Astrocyte (in vitro differentiated cells and primary cell): ENCODE measurements at regions not wholly inside any gene's neighbourhood (a gene's known extent, or its start where the extent isn't known, plus 50 kb on each side); places are given as distances from the start of the nearest gene placed in this dataset.

Experiments
- DNase-seq: peaks from one replicate; pipeline ENCODE4 v3.0.0-alpha.2; 2010; ENCODE audit warnings: low read depth
- FAIRE-seq: peaks from 2 replicates; lab custom pipeline; 2011; peaks lifted over from hg19 to GRCh38; lab: Jason Lieb, UNC
- H2AFZ ChIP-seq: 2 replicates; pipeline ENCODE4 v1.6.0; 2012; ENCODE audit warnings: low read depth, low read length, inconsistent platforms
- H3K27ac ChIP-seq: 2 replicates; pipeline ENCODE4 v1.5.1; 2011; ENCODE audit warnings: low read depth, low read length, inconsistent platforms
- H3K27me3 ChIP-seq: 2 replicates; pipeline ENCODE4 v1.6.0; 2011; ENCODE audit warnings: low read length, inconsistent platforms; ENCODE audit not compliant: insufficient read depth
- H3K36me3 ChIP-seq: 2 replicates; pipeline ENCODE4 v1.5.1; 2011; ENCODE audit warnings: low read length, inconsistent platforms; ENCODE audit not compliant: insufficient read depth
- H3K4me1 ChIP-seq: 2 replicates; pipeline ENCODE4 v1.5.1; 2011; ENCODE audit warnings: low read length, inconsistent platforms; ENCODE audit not compliant: insufficient read depth
- H3K4me2 ChIP-seq: 2 replicates; pipeline ENCODE4 v1.6.0; 2012; ENCODE audit warnings: low read length, inconsistent platforms
- H3K4me3 ChIP-seq: 2 replicates; pipeline ENCODE4 v1.5.1; 2011; ENCODE audit warnings: low read depth, mild to moderate bottlenecking, low read length, inconsistent platforms; ENCODE audit not compliant: insufficient read depth
- H3K79me2 ChIP-seq: 2 replicates; pipeline ENCODE4 v1.6.0; 2012; ENCODE audit warnings: mild to moderate bottlenecking, low read length, inconsistent platforms; ENCODE audit not compliant: insufficient read depth
- H3K9ac ChIP-seq: 2 replicates; pipeline ENCODE4 v1.6.0; 2012; ENCODE audit warnings: mild to moderate bottlenecking, low read length, inconsistent platforms
- H3K9me3 ChIP-seq: 2 replicates; pipeline ENCODE4 v1.5.1; 2012; ENCODE audit warnings: low read depth, mild to moderate bottlenecking, low read length, inconsistent platforms; ENCODE audit not compliant: insufficient read depth
- H4K20me1 ChIP-seq: 2 replicates; pipeline ENCODE4 v1.6.0; 2012; ENCODE audit warnings: low read length, inconsistent platforms; ENCODE audit not compliant: insufficient read depth
- H3K27ac Mint-ChIP-seq: one replicate; pipeline ENCODE4 v1.8.0; 2021; ENCODE audit warnings: mild to moderate bottlenecking, mixed read lengths; ENCODE audit not compliant: unreplicated experiment
- H3K27me3 Mint-ChIP-seq: one replicate; pipeline ENCODE4 v1.8.0; 2021; ENCODE audit warnings: low read depth, mixed read lengths; ENCODE audit not compliant: unreplicated experiment
- H3K36me3 Mint-ChIP-seq: one replicate; pipeline ENCODE4 v1.8.0; 2021; ENCODE audit warnings: low read depth, mixed read lengths; ENCODE audit not compliant: unreplicated experiment
- H3K4me1 Mint-ChIP-seq: one replicate; pipeline ENCODE4 v1.8.0; 2021; ENCODE audit warnings: low read depth, mixed read lengths; ENCODE audit not compliant: unreplicated experiment
- H3K4me3 Mint-ChIP-seq: one replicate; pipeline ENCODE4 v1.8.0; 2021; ENCODE audit warnings: mild to moderate bottlenecking, moderate library complexity, mixed read lengths; ENCODE audit not compliant: unreplicated experiment
- H3K9me3 Mint-ChIP-seq: one replicate; pipeline ENCODE4 v1.8.0; 2021; ENCODE audit warnings: mild to moderate bottlenecking, mixed read lengths; ENCODE audit not compliant: unreplicated experiment
- CTCF ChIP-seq: IDR thresholded peaks from 2 replicates; pipeline ENCODE4 v1.5.1; 2011; ENCODE audit warnings: low read depth, mild to moderate bottlenecking, inconsistent platforms, low read length, moderate library complexity; ENCODE audit not compliant: insufficient read depth
- EZH2 ChIP-seq: IDR thresholded peaks from 2 replicates; pipeline ENCODE4 v1.6.1; 2012; ENCODE audit warnings: mild to moderate bottlenecking, low read length, inconsistent platforms; ENCODE audit not compliant: insufficient read depth

GRCh38 chr5:94045839-94046782 lies 304.7 kb upstream of the POU5F2 start:
- Mint-ChIP-seq H3K4me3 (no peak overlapping the region), H3K9me3 (no peaks in the 10 kb centered on the region), H3K36me3 (peaks cover 5% of the 10 kb centered on the region), H3K4me1 (no peaks in the 10 kb centered on the region), H3K27me3 (no peaks in the 10 kb centered on the region), H3K27ac (no peak overlapping the region)
- no peak overlapping the region for H3K27ac ChIP-seq
- no peak overlapping the region for H3K4me3 ChIP-seq
- H3K9me3 ChIP-seq, result no peaks in the 10 kb centered on the region
- no peaks in the 10 kb centered on the region for H4K20me1 ChIP-seq
- DNase-seq, result no peak
- no peak overlapping the region for H2AFZ ChIP-seq
- H3K79me2 ChIP-seq, result no peaks in the 10 kb centered on the region
- H3K36me3 ChIP-seq, result no peaks in the 10 kb centered on the region
- H3K4me1 ChIP-seq, result no peaks in the 10 kb centered on the region
- H3K9ac ChIP-seq, result no peak overlapping the region
- H3K27me3 ChIP-seq, result no peaks in the 10 kb centered on the region
- no peak for TF ChIP-seq EZH2
- no peak for TF ChIP-seq CTCF
- no peak overlapping the region for H3K4me2 ChIP-seq
- no peak for FAIRE-seq

- no peaks in the 10 kb centered on the region for H4K20me1 ChIP-seq
- Mint-ChIP-seq H3K4me1 (no peaks in the 10 kb centered on the region), H3K27ac (no peak overlapping the region), H3K9me3 (no peaks in the 10 kb centered on the region), H3K36me3 (peaks cover 5% of the 10 kb centered on the region), H3K4me3 (no peak overlapping the region), H3K27me3 (no peaks in the 10 kb centered on the region)
- H3K27me3 ChIP-seq, result no peaks in the 10 kb centered on the region
- no peaks in the 10 kb centered on the region for H3K36me3 ChIP-seq
- H2AFZ ChIP-seq, result no peak overlapping the region
- no peak for TF ChIP-seq CTCF
- DNase-seq (no peak), FAIRE-seq (no peak)
- no peak overlapping the region for H3K27ac ChIP-seq
- H3K79me2 ChIP-seq, result no peaks in the 10 kb centered on the region
- no peaks in the 10 kb centered on the region for H3K4me1 ChIP-seq
- H3K9me3 ChIP-seq, result no peaks in the 10 kb centered on the region
- no peak overlapping the region for H3K4me3 ChIP-seq
- H3K4me2 ChIP-seq, result no peak overlapping the region
- H3K9ac ChIP-seq, result no peak overlapping the region
These were observed 301.9 kb upstream of the POU5F2 start for GRCh38 chr5:94043311-94043710.

- FAIRE-seq (no peak), DNase-seq (no peak)
- Histone ChIP-seq H3K79me2 (no peaks in the 10 kb centered on the region), H2AFZ (no peak overlapping the region), H3K4me1 (no peaks in the 10 kb centered on the region), H3K27ac (no peak overlapping the region), H3K4me2 (no peak overlapping the region), H3K9me3 (no peaks in the 10 kb centered on the region), H3K4me3 (no peak overlapping the region), H4K20me1 (no peaks in the 10 kb centered on the region), H3K27me3 (no peaks in the 10 kb centered on the region), H3K36me3 (no peaks in the 10 kb centered on the region), H3K9ac (no peak overlapping the region)
- no peaks in the 10 kb centered on the region for H3K27me3 Mint-ChIP-seq
- H3K36me3 Mint-ChIP-seq, result peaks cover 5% of the 10 kb centered on the region
- no peaks in the 10 kb centered on the region for H3K4me1 Mint-ChIP-seq
- no peaks in the 10 kb centered on the region for H3K9me3 Mint-ChIP-seq
- H3K27ac Mint-ChIP-seq, result no peak overlapping the region
- no peak for TF ChIP-seq EZH2
- no peak for TF ChIP-seq CTCF
- no peak overlapping the region for H3K4me3 Mint-ChIP-seq
These were observed 299.3 kb upstream of the POU5F2 start for GRCh38 chr5:94040591-94041148.
